Hepatic stellate cell (primary cell): ENCODE measurements at regions not wholly inside any gene's neighbourhood (a gene's known extent, or its start where the extent isn't known, plus 50 kb on each side); places are given as distances from the start of the nearest gene placed in this dataset.
"Not testable (repeated sequence)": the region's sequence is repeated elsewhere in the genome, so short reads cannot be mapped to it uniquely, and the experiment has no call there.

Experiments
- DNase-seq: peaks from one replicate; pipeline ENCODE4 v3.0.0; 2011; ENCODE audit warnings: low spot score

GRCh38 chr10:125236091-125236490, 75.7 kb upstream of the CTBP2 start:
- DNase-seq, result no peak

GRCh38 chr10:125235093-125236069, 75.0 kb upstream of the CTBP2 start:
- no peak for DNase-seq

DNA sequence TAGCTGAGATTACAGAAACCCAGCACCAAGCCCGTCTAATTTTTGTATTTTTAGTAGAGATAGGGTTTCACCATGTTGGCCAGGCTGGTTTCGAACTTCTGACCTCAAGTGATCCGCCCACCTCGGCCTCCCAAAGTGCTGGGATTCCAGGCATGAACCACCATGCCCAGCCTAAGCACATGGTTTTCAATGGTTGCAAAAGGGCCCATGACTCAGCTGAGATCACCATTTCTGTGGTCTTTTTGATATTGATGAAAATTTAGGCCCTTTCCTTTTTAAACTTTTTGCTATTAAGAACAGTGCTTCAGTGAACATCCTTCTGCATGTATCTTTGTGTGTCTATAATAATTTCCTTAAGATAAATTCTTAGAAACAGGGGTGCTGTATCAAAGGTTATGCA, 74.2 kb upstream of the CTBP2 start:
- not testable (repeated sequence) for DNase-seq

DNA sequence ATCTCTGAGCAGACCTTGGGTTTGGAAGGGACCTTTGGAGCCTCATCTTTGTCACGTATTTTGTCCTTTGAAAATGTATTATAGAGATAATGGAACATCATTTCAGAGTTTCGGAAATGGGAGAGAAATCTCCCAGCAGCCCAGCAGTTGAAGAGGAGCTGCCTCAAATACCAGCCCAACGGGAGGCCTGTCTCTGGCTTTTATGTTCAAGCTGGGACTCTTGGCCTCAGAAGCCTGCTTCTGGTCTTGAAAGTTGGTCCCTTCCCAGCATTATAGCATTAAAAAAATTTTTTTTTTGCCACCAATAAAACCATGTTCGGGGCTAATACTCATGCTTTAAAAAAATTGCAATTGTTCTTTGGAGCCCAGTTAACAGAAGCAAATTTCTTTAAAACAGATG, 73.4 kb upstream of the CTBP2 start:
- no peak for DNase-seq

GRCh38 chr10:125232841-125233240, 72.5 kb upstream of the CTBP2 start:
- DNase-seq, result no peak

- no peak for DNase-seq
Observed at GRCh38 chr10:125231813-125232475, 71.6 kb upstream of the CTBP2 start.

DNA sequence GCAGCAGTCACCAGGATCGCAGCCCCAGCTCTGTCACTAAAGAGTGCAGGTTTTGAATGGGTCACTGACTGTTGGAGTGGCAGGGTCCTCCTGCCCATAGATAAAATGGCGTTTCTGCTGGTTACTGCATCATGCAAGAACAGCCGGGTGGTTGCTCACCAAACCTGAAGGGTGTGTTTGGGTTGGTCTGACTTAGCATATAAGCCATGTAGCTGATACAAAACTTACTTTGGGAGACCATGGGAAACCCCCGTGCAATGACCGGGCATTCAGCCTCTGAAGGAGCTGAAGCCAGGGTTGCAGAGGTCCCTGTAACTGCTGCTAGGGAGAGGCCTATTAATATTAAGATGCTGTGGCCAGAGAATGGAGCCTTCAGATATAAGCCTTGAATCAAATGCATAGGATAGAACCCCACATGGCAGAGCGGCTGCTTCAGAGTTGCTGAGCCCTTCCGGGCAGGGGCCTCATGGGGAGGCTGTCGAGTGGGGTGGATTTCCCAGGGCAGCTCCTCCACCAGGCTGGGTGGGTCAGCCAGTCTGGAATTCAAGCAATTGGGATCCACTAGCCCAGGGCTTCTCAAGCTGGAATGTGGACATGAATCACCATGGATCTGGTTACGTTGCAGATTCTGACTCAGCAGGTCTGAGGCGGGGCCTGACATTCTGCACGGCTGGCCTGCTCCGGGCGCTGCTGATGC, 70.9 kb upstream of the CTBP2 start:
- DNase-seq, result peak; percentile 98

- DNase-seq, result no peak
Observed at GRCh38 chr10:125230251-125230650, 69.9 kb upstream of the CTBP2 start.

DNA sequence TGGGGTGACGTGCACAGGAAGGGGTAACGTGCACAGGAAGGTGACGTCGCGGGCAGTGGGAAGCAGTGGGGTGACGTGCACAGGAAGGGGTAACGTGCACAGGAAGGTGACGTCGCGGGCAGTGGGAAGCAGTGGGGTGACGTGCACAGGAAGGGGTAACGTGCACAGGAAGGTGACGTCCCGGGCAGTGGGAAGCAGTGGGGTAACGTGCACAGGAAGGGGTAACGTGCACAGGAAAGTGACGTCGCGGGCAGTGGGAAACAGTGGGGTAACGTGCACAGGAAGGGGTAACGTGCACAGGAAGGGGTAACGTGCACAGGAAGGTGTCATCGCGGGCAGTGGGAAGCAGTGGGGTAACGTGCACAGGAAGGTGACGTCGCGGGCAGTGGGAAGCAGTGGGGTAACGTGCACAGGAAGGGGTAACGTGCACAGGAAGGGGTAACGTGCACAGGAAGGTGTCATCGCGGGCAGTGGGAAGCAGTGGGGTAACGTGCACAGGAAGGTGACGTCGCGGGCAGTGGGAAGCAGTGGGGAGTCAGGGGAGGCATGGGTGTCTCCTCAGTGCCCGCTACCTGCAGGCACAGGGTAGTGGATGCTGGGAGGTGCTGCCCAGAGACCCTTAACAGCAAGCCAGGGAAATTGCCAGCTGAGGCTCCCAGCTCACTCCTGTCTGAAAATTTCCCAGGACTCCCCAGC, 68.0 kb upstream of the CTBP2 start:
- not testable (repeated sequence) for DNase-seq

GRCh38 chr10:125227546-125227945, 67.2 kb upstream of the CTBP2 start:
- DNase-seq, result no peak

- DNase-seq, result no peak
Observed at GRCh38 chr10:125226823-125227222, 66.5 kb upstream of the CTBP2 start.

DNA sequence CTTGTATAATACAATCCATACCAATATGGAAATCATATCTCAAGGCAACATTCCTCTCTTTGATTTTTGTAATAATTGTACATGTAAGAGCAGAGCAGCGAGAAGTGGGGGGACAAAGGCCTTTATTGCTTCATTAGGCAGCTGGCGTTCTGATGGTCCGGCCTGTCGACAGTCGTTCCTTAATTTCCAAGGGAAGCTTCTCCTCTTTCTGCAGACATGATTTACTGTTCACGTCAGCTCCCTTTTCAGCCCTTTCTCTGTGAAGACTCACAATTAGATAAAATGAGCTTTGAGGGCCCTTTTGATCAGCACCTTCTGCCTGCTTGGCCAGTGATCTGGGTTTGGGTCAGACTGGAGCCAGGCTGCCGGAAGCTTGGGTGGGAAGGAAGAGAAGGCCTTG, 65.6 kb upstream of the CTBP2 start:
- no peak for DNase-seq

- no peak for DNase-seq
Observed at GRCh38 chr10:125225051-125225450, 64.7 kb upstream of the CTBP2 start.

GRCh38 chr10:125222515-125223308, 62.3 kb upstream of the CTBP2 start:
- DNase-seq, result no peak

DNA sequence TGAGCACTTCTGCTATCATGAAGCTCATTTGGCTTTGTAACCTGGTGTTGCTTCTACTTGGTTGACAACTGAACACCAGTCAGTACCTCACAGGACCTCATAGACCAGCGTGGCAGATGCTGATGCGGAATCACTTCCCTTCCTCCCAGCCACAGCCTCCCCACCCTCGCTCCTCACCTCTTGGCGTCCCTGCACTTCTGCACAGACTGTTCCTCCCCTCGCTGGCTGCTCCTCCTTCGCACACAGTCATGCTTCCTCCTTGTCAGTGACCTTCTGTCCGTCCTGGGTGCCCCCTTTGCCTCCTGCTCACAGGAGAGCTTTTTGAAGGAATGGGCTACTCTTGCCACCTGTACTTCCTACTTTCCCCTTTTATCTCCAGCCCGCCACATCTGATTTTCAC, 61.4 kb upstream of the CTBP2 start:
- no peak for DNase-seq

DNA sequence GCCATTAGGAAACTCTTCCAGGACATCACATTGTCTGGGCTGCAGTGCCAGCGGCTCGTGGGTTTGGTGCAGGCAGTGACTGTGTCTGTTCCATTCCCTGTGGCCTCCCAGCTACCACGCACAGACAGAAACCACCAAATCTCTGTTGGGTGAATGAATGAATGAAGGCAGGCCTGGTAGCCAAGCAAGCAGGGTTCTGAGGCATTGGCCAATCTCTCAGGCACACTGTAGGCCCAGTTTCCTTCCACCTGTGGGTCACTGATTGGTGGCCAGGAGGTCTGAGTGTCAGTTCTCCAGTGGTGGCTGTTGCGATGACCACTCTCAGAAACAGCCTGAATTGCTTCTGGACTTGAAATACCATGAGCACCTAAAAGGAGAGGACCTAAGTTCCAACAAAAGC, 59.4 kb upstream of the CTBP2 start:
- no peak for DNase-seq

- no peak for DNase-seq
Observed at GRCh38 chr10:125218967-125219366, 58.6 kb upstream of the CTBP2 start.

- DNase-seq, result peak; percentile 44
Observed at GRCh38 chr10:125217990-125218675, 57.8 kb upstream of the CTBP2 start.

DNA sequence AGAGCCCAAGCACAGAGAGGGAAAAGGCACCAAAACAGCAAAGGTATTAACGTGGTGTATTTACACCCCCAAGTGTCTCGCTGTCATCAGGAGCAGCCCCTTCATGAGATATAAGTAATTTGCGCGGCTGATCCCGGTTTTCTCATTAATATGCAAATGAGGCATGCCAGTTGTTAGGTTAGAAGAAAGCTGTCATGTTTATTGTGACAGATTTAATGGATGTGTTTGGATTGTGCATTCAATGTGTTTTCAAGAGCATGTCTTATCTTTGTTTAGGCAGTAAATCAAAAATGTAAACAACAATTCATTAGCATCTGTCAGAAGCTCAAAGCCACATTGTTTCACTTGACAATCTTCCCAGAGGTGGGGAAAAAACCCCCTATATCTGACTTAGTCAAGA, 56.5 kb upstream of the CTBP2 start:
- no peak for DNase-seq

DNA sequence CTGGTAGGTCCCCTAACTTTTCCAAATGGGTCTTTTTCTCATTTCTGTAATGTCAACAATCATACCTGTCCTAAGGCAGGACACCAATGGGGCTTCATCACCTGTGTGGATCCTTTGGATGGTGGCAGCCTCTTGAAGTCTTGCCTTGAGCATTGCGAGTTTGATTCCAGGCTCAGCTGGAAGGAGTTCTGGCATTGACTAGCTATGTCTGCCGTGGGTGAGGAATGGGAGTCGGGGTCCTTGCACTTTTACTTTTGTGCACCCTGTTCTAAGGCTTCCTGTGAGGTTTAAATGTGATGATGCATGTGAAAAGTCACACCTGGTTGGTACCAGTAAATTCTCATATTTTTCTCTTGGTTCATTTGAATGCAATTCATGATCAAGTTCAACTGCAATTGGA, 55.9 kb upstream of the CTBP2 start:
- DNase-seq, result no peak

DNA sequence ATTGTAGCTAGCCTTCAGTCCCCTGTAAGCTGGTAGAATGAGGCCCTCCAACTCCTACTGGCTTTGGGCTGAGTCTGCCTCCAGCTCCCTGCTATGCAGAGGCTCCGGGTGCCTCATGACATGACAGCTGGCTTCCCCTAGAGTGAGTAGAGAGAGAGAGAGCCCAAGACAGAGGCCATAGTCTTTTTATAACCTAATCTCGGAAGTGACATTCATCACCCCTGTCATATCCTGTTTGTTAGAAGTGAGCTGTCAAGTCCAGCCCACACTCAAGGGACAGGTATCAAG, 53.9 kb upstream of the CTBP2 start:
- DNase-seq, result no peak
